Stimulated activated CD8-positive, alpha-beta memory T cell treated with anti-CD3 and anti-CD28 coated beads, Interleukin-2, amount 100 ng/mL, for 48 hours (primary cell): ENCODE measurements at regions not wholly inside any gene's neighbourhood (a gene's known extent, or its start where the extent isn't known, plus 50 kb on each side); places are given as distances from the start of the nearest gene placed in this dataset.
A peak's percentile ranks its signal among the peaks of the same experiment; 100 is the strongest.

Experiments
- DNase-seq, 2 donors: peaks; one replicate each; pipeline ENCODE4 v3.0.0-alpha.2; 2020; ENCODE audit warnings: low read depth in 2 of 2

GRCh38 chr6:43983191-43983590 lies 144.1 kb downstream of the MRPL14 start:
- DNase-seq: no peak

GRCh38 chr6:43982084-43982625 lies 145.1 kb downstream of the MRPL14 start:
- no peak for DNase-seq

DNA sequence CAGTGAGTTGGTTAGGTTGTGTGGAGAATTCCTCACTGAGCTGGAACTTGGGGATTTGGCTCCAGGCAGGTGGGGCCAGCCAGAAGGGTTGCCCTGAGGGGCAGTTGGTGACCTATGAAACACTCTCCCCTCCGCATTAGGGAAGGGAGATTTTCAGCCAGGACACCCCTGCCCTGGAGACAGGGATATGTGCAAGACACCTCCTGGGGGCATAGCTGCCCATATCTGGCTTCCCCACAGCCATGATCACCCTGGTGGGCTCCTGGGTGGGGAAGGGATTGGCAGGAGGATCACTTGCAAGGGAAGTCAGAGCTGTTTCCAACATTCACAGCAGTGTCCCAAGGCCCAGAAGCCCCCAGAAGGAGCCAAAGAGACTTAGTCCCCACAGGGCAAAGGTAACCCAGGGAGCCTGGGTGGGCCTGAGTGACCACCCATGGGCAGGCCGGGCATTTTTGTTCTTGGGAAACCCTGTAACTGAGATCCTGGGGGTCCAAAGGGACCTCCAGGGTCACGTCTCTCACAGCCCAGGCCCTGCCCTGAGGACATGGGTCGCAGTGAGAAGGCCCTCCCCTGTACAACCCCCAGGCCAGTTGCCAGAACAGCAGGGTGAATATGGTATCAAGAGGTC lies 145.8 kb downstream of the MRPL14 start:
- DNase-seq: no peak

GRCh38 chr6:43980004-43980795 lies 147.1 kb downstream of the MRPL14 start:
- DNase-seq: no peak

DNA sequence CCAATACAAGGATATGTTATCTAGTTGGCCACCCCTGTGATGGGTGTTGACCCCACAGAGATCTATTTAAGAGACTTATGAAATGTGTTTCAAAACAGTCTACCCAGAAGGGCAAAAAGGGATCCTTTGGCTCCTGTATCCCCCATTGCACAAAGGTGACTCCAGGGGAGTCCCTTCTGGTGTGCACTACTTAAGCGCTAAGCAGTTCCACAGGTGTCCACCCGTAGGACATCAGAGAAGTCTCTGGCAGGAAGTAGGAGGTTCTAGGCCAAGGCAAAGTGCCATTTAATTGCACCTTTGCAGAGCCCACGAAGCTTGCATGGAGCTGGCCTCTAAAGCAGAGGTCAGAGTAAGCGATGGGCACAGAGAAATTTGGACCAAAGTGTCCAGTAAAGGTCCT lies 147.7 kb downstream of the MRPL14 start:
- no peak for DNase-seq

- DNase-seq: no peak
Measured at GRCh38 chr6:43978473-43979346, 148.5 kb downstream of the MRPL14 start.

- DNase-seq: peak in 1 of 2 donors; percentile 5
Measured at GRCh38 chr6:43977404-43978111, 149.7 kb downstream of the MRPL14 start.

DNA sequence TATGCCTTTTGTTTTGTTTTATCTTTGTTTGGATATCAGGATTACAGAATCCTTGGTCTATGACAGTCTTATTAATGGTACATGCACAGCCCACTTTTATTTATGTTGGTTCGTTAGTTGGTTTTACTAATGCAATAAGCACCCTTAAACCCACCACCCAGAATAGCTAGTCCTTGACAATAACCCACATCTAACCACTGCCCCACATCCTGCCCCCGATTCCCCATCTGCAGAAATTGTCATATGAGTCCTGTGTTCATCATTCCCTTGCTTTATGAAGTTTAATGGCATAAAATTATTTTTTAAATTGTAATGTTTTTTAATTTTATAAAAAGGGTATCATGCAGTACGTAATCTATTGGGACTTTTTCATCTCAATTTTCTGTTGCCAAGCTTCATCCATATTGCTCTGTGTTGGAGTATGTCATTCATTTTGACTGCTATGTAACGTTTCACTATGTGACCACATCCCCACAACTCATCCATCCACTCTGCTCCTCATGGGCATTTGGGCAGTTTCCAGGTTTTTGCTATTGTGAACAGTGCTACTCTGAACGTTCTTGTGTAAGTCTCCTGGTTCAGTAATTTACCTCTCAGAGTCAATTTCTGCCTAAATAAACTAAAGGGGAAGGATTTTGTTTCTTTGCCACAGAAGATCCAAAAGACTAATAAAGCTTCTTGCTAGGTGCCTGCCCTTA lies 150.4 kb downstream of the MRPL14 start:
- DNase-seq: no peak

DNA sequence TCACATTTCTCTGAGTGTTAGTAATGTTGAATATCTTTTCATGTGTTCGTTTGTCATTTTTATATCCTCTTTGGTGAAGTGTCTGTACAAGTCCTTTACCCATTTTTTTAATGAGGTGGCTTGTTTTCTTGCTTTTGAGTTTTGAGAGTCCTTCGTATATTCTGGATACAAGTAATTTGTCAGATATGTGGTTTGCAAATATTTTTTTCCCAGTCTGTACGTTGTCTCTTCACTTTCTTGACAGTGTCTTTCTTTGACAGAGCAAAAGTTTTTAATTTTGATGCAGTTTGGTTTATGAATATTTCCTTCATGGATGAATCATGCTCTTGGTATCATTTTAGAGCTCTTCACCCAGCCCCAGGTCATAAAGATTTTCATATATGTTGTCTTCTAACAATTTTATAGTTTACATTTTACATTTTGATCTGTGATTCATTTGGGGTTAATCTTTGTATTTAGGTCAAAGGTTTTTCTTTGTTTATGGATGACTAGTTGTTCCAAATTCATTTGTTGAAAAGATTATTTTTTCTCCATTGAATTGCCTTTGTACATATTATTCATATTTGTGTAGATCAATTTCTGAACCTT lies 152.5 kb downstream of the MRPL14 start:
- no peak for DNase-seq

DNA sequence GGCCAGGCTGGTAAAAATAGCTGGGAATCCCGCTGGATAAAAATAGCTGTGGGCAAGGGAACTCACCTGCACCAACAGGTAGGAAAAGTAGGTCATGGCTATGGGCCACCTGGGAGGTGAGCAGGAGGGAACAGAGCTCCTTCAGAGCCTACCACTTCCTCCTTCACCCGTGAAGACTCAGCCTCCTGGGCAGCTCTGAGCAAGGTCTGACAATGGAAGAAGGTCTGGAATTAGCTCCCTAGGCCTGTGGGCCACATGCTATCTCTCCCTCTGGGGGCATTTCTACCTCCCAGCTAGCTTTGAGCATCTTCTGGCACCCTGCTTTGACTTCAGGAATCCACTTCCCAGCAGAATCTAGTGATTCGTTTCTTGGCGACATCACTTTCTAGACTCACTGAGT lies 153.9 kb downstream of the MRPL14 start:
- DNase-seq: no peak

DNA sequence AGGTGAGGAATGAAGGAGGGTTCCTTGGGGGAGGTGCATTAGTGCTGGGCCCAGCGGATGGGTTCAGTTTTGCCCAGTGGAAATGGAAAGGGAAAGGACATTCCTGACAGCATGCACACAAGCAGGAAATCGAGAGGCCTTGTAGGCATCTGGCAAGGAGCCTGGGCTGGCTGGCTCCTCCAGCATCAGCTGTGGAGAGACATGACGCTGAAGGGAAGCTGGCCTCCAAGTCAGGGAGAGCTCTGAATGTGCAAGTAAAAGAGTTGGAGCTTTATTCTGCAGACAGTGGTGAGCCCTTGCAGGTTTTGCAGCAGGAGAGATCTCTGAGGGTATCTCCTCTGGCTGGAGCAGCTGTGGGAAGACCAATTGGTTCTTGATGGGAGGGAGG lies 154.3 kb downstream of the MRPL14 start:
- DNase-seq: no peak

DNA sequence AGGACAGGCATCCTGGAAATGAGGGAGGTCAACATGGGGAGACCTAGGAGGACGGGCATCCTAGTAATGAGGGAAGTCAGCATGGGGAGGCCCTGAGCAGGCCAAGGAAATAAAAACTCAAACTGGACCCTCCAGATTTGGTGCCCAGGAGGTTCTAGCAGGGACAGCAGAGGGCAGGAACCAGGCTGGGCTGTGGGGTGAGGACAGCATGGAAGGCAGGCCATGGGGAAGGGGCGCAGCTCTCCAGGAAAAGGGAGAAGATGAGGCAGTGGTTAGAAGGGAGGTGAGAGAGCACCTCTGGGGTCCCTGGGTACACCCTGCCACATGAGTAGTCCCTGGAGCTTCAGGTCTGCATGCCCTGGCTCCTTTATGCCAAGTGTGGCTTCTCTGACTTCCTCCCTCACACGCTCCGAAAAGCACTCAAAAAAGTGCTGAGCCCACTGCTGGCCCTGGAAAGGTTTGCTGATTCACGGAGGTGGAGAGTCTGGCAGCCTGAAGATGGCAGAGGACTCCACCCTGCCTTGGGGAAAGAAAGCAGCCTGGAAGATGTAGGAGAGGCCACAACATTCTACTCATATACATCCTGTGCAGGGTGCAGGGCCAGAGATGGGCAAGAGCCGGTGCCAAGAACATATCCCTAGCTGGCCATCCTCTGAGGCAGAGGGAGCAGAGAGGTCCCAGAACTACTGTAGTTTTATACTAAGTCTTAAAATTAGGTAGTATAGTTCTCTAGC lies 154.9 kb downstream of the MRPL14 start:
- DNase-seq: no peak

- no peak for DNase-seq
Measured at GRCh38 chr6:43971776-43972126, 155.5 kb downstream of the MRPL14 start.

DNA sequence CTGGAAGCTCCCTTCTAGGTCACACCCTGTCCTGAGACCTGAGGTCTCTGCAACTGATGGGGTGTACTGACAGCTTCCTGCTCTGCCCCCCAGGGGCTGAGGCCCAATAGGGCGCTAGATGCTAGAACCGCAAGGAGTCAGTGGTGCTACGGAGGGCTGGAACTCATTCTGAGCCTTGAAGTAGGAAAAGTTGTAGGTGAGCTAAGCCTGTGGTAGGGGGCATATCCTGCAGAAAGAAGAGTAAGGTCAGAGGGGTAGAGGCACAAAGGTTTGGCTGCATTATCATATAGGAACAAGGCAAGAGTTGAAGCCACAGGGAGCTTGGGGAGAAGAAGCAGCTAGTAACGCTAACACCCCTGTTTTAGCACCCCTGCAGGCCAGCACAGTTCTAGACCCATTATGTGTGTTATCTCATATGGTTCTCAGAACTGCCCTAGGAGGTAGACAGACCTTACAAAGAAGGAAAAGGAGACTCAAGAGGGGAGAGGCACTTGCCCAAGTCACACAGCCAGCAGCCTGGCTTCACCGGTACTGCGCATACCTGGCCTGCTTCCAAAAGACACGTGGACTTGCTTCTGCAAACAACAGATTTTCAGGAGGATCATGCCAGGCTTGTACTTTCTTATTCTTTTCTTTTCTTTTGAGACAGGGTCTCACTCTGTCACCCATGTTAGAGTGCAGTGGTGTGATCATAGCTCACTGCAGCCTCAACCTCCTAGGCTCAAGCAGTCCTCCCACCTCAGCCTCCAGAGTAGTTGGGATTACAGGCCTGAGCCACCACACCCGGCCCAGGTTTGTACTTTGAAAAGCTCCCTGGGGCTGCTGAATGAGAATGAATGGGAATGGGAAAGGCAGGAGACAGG lies 156.1 kb downstream of the MRPL14 start:
- no peak for DNase-seq

DNA sequence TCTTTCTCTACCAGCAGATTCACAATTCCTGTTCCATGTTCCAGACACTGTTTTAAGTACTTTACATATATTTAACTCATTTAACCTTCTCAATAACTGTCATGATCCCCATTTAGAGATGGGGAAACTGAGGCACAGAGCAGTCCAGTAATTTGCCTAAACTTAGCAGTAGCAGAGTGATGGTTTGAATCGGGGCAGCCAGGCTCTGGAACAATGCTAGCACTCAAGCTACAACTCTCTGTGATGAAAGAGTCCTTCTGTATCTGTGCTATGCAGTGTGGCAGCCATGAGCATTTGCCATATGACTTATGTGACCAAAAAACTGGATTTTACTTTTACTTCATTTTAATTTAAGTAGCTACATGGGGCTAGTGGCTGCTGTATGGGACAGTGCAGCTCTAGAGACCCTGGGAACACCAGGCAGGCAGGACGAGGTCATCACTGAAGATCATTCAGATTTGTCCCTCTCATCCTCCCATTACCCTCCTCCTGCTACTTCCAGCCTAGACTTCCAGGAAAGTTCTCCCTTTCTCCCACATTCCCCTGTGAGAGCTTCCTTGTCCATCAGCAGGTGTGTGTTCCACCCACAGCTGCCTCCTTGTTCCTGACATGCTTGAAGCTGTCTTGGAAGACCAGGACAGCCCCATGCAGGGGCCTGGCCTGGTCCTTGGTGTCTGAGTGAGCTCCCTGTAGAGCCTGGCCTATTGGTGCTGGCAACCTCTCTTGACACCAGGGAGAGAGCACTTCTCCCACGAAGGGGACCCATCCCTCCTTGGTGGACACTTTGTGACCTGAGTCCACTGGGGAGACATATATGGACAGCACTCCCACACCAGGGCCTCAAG lies 157.0 kb downstream of the MRPL14 start:
- no peak for DNase-seq

GRCh38 chr6:43969158-43969981 lies 157.9 kb downstream of the MRPL14 start:
- no peak for DNase-seq
